Astrocyte of the spinal cord (primary cell): ENCODE measurements at regions not wholly inside any gene's neighbourhood (a gene's known extent, or its start where the extent isn't known, plus 50 kb on each side); places are given as distances from the start of the nearest gene placed in this dataset.
"Not testable (repeated sequence)": the region's sequence is repeated elsewhere in the genome, so short reads cannot be mapped to it uniquely, and the experiment has no call there.

ENCODE experiments used
- DNase-seq: peaks from one replicate; pipeline ENCODE4 v3.0.0; 2011; ENCODE audit warnings: low read depth, low spot score
- H3K4me3 ChIP-seq: 2 replicates; pipeline ENCODE4 v1.5.1; 2011; ENCODE audit warnings: low read depth, mild to moderate bottlenecking, low read length, moderate library complexity
- CTCF ChIP-seq: IDR thresholded peaks from 2 replicates; pipeline ENCODE4 v1.5.1; 2012; ENCODE audit warnings: low read depth, mild to moderate bottlenecking, low read length, inconsistent platforms
- in situ Hi-C: cut with HindIII; loops from 2 replicates; pipeline ENCODE4 v1.10.0; 2017; ENCODE audit warnings: low sequenced_read_pairs

GRCh38 chr7:26424319-26424718 lies 132.7 kb downstream of the SNX10 start:
- in situ Hi-C loops, DNase-seq, H3K4me3 ChIP-seq: not testable (repeated sequence)

- TF ChIP-seq CTCF = no peak
Measured at GRCh38 chr7:26425655-26426054, 134.0 kb downstream of the SNX10 start.

DNA sequence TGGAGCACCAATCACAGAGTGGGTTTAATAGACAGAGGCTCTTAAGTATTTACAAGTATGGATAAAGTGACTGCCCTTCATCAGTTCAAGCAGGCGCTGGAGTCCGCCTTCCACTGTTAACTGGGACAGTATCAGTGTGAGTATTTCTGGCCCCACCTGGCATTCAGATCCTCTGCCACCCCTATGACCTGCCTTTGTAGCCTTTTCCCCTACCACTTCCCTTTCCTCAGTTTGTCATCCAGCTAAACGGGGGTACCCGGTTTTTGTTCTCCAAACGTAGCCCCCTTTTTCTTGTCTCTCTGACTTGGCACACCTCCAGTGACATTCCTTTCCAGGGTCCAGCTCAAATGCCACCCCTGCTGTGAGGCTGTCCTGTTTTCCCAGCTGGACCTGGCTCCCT lies 134.4 kb downstream of the SNX10 start:
- no peak for DNase-seq
- TF ChIP-seq CTCF = no peak
- no peak overlapping the region for H3K4me3 ChIP-seq
- in situ Hi-C loops = no loop called here

More at GRCh38 chr7:26425655-26426054, 134.0 kb downstream of the SNX10 start:
- DNase-seq = no peak
- in situ Hi-C loops = no loop called here
- H3K4me3 ChIP-seq = no peak overlapping the region

DNA sequence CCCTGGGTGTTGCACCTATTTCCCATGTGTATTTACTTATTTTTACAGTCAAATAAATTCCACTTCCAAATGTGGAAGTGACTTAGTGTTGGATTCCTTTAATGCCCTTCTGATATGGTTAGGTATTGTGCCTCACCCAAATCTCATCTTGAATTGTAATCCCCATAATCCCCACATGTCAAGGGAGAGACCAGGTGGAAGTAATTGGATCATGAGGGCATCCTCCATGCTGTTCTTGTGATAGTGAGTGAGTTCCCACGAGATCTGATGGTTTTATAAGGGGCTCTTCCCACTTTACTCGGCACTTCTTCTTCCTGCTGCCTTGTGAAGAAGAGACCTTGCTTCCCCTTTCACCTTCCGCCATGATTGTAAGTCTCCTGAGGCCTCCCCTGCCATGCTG lies 136.9 kb downstream of the SNX10 start:
- TF ChIP-seq CTCF = no peak
- H3K4me3 ChIP-seq = no peak overlapping the region
- DNase-seq = no peak
- in situ Hi-C loops = no loop called here

DNA sequence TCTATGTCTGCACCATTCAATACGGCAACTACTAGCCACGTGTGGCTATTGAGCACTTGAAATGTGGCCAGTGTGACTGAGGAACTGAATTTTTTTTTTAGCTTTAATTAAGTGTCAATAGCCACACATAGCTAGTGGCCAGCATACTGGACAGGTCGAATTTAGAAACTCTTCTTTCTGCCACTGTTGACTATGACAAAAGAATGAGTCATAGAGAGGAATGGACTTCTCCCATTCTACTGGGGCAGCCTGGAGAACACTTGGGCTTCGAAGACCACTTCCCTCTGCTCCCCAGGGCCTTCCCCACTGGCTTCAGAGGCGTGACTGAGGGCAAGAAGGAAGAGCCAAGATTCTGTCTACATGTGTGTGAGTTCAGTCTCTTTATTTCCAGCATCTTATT lies 137.5 kb downstream of the SNX10 start:
- in situ Hi-C loops = no loop called here
- no peak overlapping the region for H3K4me3 ChIP-seq
- no peak for DNase-seq
- TF ChIP-seq CTCF = no peak

- no peak for DNase-seq
- TF ChIP-seq CTCF = no peak
- no peak overlapping the region for H3K4me3 ChIP-seq
- in situ Hi-C loops = no loop called here
Measured at GRCh38 chr7:26434974-26435373, 143.3 kb downstream of the SNX10 start.

DNA sequence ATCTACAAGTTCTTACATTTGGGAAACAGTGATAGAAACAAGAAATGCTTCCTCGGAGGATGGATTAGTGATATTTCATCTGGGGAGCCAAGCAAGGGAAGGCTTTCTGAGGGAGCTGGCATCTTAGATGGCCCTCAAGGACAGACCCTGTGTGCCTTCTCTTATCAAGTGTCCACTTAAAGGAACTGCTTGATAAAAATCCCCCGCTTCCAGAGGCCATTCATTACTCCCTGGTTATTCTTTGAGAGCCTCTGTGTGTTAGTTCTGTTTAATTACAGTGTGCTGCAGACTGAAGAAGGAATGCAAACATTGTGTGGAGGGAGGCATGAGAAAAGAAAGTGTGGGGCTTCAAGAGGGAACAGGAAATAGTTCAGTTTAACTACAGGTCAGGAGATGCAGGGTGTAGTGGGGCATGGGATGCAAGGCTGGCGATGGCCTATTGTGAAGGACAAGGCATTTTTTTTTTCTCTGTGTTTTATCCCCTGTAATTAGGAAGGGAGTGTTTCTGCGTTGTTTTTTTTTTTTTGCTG lies 145.4 kb downstream of the SNX10 start:
- in situ Hi-C loops = no loop called here
- no peak for TF ChIP-seq CTCF
- H3K4me3 ChIP-seq = no peak overlapping the region
- DNase-seq = no peak
